Left lung (tissue), 4 donors: ENCODE measurements at regions not wholly inside any gene's neighbourhood (a gene's known extent, or its start where the extent isn't known, plus 50 kb on each side); places are given as distances from the start of the nearest gene placed in this dataset.

Experiments
- ATAC-seq: fragments of 200-7000 bp; cut with Tn5 transposase; one replicate; pipeline ENCODE4 v1.9.1; 2020; ENCODE audit warnings: moderate library complexity
- DNase-seq, 4 donors: peaks; one replicate each; pipeline ENCODE4 v3.0.0-alpha.2; 2013 to 2020
- H3K27ac ChIP-seq, 2 donors: fragments of 200-600 bp; sonication (generic) in 1 of 2; one replicate each; pipeline versions ENCODE4 v1.5.0 to v1.8.0; 2020 to 2021
- H3K27me3 ChIP-seq, 2 donors: fragments of 200-600 bp; sonication (generic) in 1 of 2; one replicate each; pipeline versions ENCODE4 v1.5.0 to v1.8.0; 2020 to 2021
- H3K36me3 ChIP-seq, 2 donors: fragments of 200-600 bp; sonication (generic) in 1 of 2; one replicate each; pipeline versions ENCODE4 v1.5.0 to v1.8.0; 2020 to 2021
- H3K4me1 ChIP-seq, 2 donors: fragments of 200-600 bp; one replicate each; pipeline ENCODE4 v1.8.0; 2021
- H3K4me3 ChIP-seq, 2 donors: fragments of 200-600 bp; sonication (generic) in 1 of 2; one replicate each; pipeline versions ENCODE4 v1.5.0 to v1.8.0; 2020 to 2021; ENCODE audit warnings: mild to moderate bottlenecking in 1 of 2
- H3K9me3 ChIP-seq, 2 donors: fragments of 200-600 bp; sonication (generic) in 1 of 2; one replicate each; pipeline versions ENCODE4 v1.5.0 to v1.8.0; 2020 to 2021
- CTCF ChIP-seq, 2 donors: fragments of 200-600 bp; sonication (generic) in 1 of 2; IDR thresholded peaks; one replicate each; pipeline versions ENCODE4 v1.5.0 to v1.8.0; 2021; ENCODE audit warnings: antibody characterized with exemption in 2 of 2
- intact Hi-C, 2 donors: fragments of 100-400 bp; cut with DNase I; formaldehyde crosslinking; loops; one replicate each; pipeline versions ENCODE4 v1.11.2 to v1.14.2; 2022
- donor health status: DM: no; HTN: yes; CAD: no.
- donor health status: DM: no; HTN: no; CAD: no.

- H3K9me3 ChIP-seq = no peaks in the 10 kb centered on the region
- no peaks in the 10 kb centered on the region for H3K27me3 ChIP-seq
- no peak for DNase-seq
- H3K4me3 ChIP-seq = no peak overlapping the region
- no peaks in the 10 kb centered on the region for H3K4me1 ChIP-seq
- H3K36me3 ChIP-seq = no peaks in the 10 kb centered on the region
- intact Hi-C loops = no loop called here
- no peak for TF ChIP-seq CTCF (IDR thresholded peaks at IDR 0.05)
- H3K27ac ChIP-seq = no peak overlapping the region
- ATAC-seq = no peak
Measured at GRCh38 chr5:45179686-45180085, 370.9 kb downstream of the MRPS30 start.

GRCh38 chr5:45189042-45189441 is 380.3 kb downstream of the MRPS30 start:
- ATAC-seq (no peak), DNase-seq (no peak)
- Histone ChIP-seq H3K27me3 (no peaks in the 10 kb centered on the region), H3K36me3 (no peaks in the 10 kb centered on the region), H3K4me1 (no peaks in the 10 kb centered on the region), H3K4me3 (no peak overlapping the region), H3K9me3 (no peaks in the 10 kb centered on the region), H3K27ac (no peak overlapping the region)
- intact Hi-C loops = no loop called here
- TF ChIP-seq CTCF (IDR thresholded peaks at IDR 0.05) = no peak

- TF ChIP-seq CTCF (IDR thresholded peaks at IDR 0.05) = no peak
- Histone ChIP-seq H3K27ac (no peak overlapping the region), H3K27me3 (no peaks in the 10 kb centered on the region), H3K9me3 (no peaks in the 10 kb centered on the region), H3K4me1 (no peaks in the 10 kb centered on the region), H3K36me3 (no peaks in the 10 kb centered on the region), H3K4me3 (no peak overlapping the region)
- ATAC-seq (no peak), DNase-seq (no peak)
- intact Hi-C loops = no loop called here
Measured at GRCh38 chr5:45189481-45189880, 380.7 kb downstream of the MRPS30 start.

GRCh38 chr5:45195026-45195425 is 386.3 kb downstream of the MRPS30 start:
- TF ChIP-seq CTCF (IDR thresholded peaks at IDR 0.05) = no peak
- H3K36me3 ChIP-seq = no peaks in the 10 kb centered on the region
- H3K4me1 ChIP-seq = no peaks in the 10 kb centered on the region
- no peak for ATAC-seq
- no peaks in the 10 kb centered on the region for H3K27me3 ChIP-seq
- H3K9me3 ChIP-seq = no peaks in the 10 kb centered on the region
- intact Hi-C loops = no loop called here
- DNase-seq = peak in 2 of 4 donors; percentile 13 to 25
- no peak overlapping the region for H3K4me3 ChIP-seq
- no peak overlapping the region for H3K27ac ChIP-seq
